ENCODE measurements at regions not wholly inside any gene's neighbourhood (a gene's known extent, or its start where the extent isn't known, plus 50 kb on each side); places are given as distances from the start of the nearest gene placed in this dataset.

DNA sequence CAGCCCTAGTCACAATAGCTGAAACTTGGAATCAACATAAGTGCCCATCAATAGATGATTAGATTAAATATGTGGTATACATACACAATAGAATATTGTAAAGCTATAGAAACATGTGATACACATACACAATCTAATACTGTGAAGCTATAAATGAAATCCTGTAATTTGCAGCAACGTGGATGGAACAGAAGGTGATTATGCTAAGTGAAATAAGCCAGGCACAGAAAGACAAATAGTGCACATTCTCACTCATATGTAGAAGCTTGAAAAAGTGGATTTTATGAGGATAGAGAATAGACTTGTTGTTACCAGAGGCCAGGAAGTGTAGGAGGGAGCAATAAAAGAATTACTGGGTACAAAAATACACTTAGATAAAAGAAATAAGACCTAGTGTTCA lies 181.5 kb upstream of the TYRP1 start:
- ChIA-PET CTCF (no interaction called here), POLR2A (no interaction called here)
- Histone ChIP-seq H3K9me3 (ENCODE audit: control insufficient read depth, insufficient read depth, low read depth, low read length) (no peaks in the 10 kb centered on the region), H3K4me1 (ENCODE audit: control insufficient read depth, insufficient read depth, low read length) (no peaks in the 10 kb centered on the region), H3K36me3 (ENCODE audit: control insufficient read depth, insufficient read depth, low read length) (no peaks in the 10 kb centered on the region), H3K27me3 (ENCODE audit: control insufficient read depth, insufficient read depth, low read length) (no peaks in the 10 kb centered on the region), H3K4me3 (ENCODE audit: low read depth in 2 of 2, low read length in 2 of 2) (no peak overlapping the region), H3K27ac (ENCODE audit: low read length) (no peak overlapping the region)
- TF ChIP-seq TCF7L2 (IDR thresholded peaks at IDR 0.05; ENCODE audit: low read depth, low read length) (no peak), SIN3A (IDR thresholded peaks at IDR 0.05; ENCODE audit: borderline replicate concordance, insufficient read depth, low read depth, low read length) (no peak), POLR2AphosphoS5 (IDR thresholded peaks at IDR 0.05; ENCODE audit: low read depth, low read length) (no peak)
- TF ChIP-seq, protein P1, sequence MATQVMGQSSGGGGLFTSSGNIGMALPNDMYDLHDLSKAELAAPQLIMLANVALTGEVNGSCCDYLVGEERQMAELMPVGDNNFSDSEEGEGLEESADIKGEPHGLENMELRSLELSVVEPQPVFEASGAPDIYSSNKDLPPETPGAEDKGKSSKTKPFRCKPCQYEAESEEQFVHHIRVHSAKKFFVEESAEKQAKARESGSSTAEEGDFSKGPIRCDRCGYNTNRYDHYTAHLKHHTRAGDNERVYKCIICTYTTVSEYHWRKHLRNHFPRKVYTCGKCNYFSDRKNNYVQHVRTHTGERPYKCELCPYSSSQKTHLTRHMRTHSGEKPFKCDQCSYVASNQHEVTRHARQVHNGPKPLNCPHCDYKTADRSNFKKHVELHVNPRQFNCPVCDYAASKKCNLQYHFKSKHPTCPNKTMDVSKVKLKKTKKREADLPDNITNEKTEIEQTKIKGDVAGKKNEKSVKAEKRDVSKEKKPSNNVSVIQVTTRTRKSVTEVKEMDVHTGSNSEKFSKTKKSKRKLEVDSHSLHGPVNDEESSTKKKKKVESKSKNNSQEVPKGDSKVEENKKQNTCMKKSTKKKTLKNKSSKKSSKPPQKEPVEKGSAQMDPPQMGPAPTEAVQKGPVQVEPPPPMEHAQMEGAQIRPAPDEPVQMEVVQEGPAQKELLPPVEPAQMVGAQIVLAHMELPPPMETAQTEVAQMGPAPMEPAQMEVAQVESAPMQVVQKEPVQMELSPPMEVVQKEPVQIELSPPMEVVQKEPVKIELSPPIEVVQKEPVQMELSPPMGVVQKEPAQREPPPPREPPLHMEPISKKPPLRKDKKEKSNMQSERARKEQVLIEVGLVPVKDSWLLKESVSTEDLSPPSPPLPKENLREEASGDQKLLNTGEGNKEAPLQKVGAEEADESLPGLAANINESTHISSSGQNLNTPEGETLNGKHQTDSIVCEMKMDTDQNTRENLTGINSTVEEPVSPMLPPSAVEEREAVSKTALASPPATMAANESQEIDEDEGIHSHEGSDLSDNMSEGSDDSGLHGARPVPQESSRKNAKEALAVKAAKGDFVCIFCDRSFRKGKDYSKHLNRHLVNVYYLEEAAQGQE (IDR thresholded peaks at IDR 0.05; ENCODE audit: insufficient read depth in 1 of 2, low read depth in 2 of 2, low read length in 1 of 2), result no peak
- TF ChIP-seq, protein P2, sequence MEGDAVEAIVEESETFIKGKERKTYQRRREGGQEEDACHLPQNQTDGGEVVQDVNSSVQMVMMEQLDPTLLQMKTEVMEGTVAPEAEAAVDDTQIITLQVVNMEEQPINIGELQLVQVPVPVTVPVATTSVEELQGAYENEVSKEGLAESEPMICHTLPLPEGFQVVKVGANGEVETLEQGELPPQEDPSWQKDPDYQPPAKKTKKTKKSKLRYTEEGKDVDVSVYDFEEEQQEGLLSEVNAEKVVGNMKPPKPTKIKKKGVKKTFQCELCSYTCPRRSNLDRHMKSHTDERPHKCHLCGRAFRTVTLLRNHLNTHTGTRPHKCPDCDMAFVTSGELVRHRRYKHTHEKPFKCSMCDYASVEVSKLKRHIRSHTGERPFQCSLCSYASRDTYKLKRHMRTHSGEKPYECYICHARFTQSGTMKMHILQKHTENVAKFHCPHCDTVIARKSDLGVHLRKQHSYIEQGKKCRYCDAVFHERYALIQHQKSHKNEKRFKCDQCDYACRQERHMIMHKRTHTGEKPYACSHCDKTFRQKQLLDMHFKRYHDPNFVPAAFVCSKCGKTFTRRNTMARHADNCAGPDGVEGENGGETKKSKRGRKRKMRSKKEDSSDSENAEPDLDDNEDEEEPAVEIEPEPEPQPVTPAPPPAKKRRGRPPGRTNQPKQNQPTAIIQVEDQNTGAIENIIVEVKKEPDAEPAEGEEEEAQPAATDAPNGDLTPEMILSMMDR (IDR thresholded peaks at IDR 0.05), result no peak
- in situ Hi-C loops (cut with HindIII; ENCODE audit: low pct_unique_long_range_greater_than_20kb, low sequenced_read_pairs) (no loop called here), intact Hi-C loops (cut with micrococcal nuclease; ENCODE audit: unreplicated experiment) (no loop called here)
- DNase-seq (ENCODE audit: low read depth, low spot score), result no peak
- ATAC-seq, result no peak
- no TSS peak for BruUV-seq (replicated peaks)

DNA sequence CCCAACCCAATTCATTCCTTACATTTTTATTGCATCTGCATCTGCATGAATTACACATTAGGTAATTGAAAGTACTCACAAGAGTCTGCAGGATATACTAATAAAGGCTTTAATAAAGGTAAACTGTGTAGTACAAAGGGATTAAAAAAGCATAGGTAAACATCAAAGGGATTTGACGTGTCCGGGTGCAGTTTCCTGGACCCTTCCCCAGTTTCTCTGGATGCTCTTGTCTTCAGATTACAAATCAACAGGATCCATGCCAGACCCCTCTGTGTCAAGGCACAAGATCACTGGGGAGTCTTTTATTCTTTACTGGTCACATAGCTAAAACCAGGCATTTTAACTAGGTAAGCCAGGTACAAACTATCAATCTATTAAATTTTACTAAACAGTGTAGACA lies 177.2 kb upstream of the TYRP1 start:
- Histone ChIP-seq H3K4me1 (ENCODE audit: control insufficient read depth, insufficient read depth, low read length) (no peaks in the 10 kb centered on the region), H3K27ac (ENCODE audit: low read length) (no peak overlapping the region), H3K9me3 (ENCODE audit: control insufficient read depth, insufficient read depth, low read depth, low read length) (no peaks in the 10 kb centered on the region), H3K36me3 (ENCODE audit: control insufficient read depth, insufficient read depth, low read length) (no peaks in the 10 kb centered on the region), H3K4me3 (ENCODE audit: low read depth in 2 of 2, low read length in 2 of 2) (no peak overlapping the region), H3K27me3 (ENCODE audit: control insufficient read depth, insufficient read depth, low read length) (no peaks in the 10 kb centered on the region)
- 0 out of 2 replicates have a peak, but pooled peaks have one; percentile 32 for TF ChIP-seq TCF7L2 (IDR thresholded peaks at IDR 0.05; ENCODE audit: low read depth, low read length)
- TF ChIP-seq POLR2AphosphoS5 (IDR thresholded peaks at IDR 0.05; ENCODE audit: low read depth, low read length), result no peak
- no peak for DNase-seq (ENCODE audit: low read depth, low spot score)
- in situ Hi-C loops (cut with HindIII; ENCODE audit: low pct_unique_long_range_greater_than_20kb, low sequenced_read_pairs), result no loop called here
- CTCF ChIA-PET, result no interaction called here
- intact Hi-C loops (cut with micrococcal nuclease; ENCODE audit: unreplicated experiment), result no loop called here
- no TSS peak for BruUV-seq (replicated peaks)
- no peak for ATAC-seq
- POLR2A ChIA-PET, result no interaction called here

DNA sequence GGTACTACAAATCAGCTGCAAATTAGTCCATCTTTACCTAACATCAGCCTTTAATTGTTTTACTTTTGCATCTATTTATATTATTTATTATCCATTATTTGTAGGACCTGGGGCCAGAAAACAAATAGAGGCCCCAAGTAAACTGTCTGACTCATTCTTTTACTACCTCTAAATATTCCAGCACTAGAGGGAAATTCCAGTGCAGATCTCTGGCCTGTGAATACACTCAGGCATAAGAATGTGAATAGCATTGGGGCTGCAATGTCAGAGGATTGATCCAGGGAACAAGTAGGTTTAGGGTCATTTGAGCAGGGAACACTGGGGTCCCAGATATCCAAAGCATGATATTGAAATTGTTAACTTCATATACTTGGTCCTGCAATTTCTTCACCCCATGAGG lies 176.6 kb upstream of the TYRP1 start:
- H3K27ac ChIP-seq (ENCODE audit: low read length), result no peak overlapping the region
- in situ Hi-C loops (cut with HindIII; ENCODE audit: low pct_unique_long_range_greater_than_20kb, low sequenced_read_pairs) (no loop called here), intact Hi-C loops (cut with micrococcal nuclease; ENCODE audit: unreplicated experiment) (no loop called here)
- ATAC-seq, result no peak
- H3K4me1 ChIP-seq (ENCODE audit: control insufficient read depth, insufficient read depth, low read length), result no peaks in the 10 kb centered on the region
- no peaks in the 10 kb centered on the region for H3K9me3 ChIP-seq (ENCODE audit: control insufficient read depth, insufficient read depth, low read depth, low read length)
- POLR2A ChIA-PET, result no interaction called here
- BruUV-seq (replicated peaks), result no TSS peak
- TF ChIP-seq POLR2AphosphoS5 (IDR thresholded peaks at IDR 0.05; ENCODE audit: low read depth, low read length) (no peak), SIN3A (IDR thresholded peaks at IDR 0.05; ENCODE audit: borderline replicate concordance, insufficient read depth, low read depth, low read length) (no peak), TCF7L2 (IDR thresholded peaks at IDR 0.05; ENCODE audit: low read depth, low read length) (no peak)
- TF ChIP-seq, protein P1 (IDR thresholded peaks at IDR 0.05; ENCODE audit: insufficient read depth in 1 of 2, low read depth in 2 of 2, low read length in 1 of 2), result no peak
- TF ChIP-seq, protein P2 (IDR thresholded peaks at IDR 0.05), result no peak
- no peaks in the 10 kb centered on the region for H3K27me3 ChIP-seq (ENCODE audit: control insufficient read depth, insufficient read depth, low read length)
- H3K4me3 ChIP-seq (ENCODE audit: low read depth in 2 of 2, low read length in 2 of 2), result no peak overlapping the region
- CTCF ChIA-PET, result no interaction called here
- no peak for DNase-seq (ENCODE audit: low read depth, low spot score)
- no peaks in the 10 kb centered on the region for H3K36me3 ChIP-seq (ENCODE audit: control insufficient read depth, insufficient read depth, low read length)

All from Panc1 (cell line).